ENCODE measurements at regions not wholly inside any gene's neighbourhood (a gene's known extent, or its start where the extent isn't known, plus 50 kb on each side); places are given as distances from the start of the nearest gene placed in this dataset.

GRCh38 chr5:13536933-13537332, 407.6 kb downstream of the DNAH5 start:
- H3K4me1 Mint-ChIP-seq = peaks cover 17% of the 10 kb centered on the region
- no peaks in the 10 kb centered on the region for H3K27me3 Mint-ChIP-seq (ENCODE audit: low read depth)
- POLR2A ChIA-PET = no interaction called here
- no peaks in the 10 kb centered on the region for H3K9me3 Mint-ChIP-seq
- H3K4me3 Mint-ChIP-seq = no peak overlapping the region
- no peaks in the 10 kb centered on the region for H3K36me3 Mint-ChIP-seq
- CTCF ChIA-PET = no interaction called here
- no peak for DNase-seq (ENCODE audit: low spot score)
- H3K27ac Mint-ChIP-seq = no peak overlapping the region
- no peak for ATAC-seq
- TF ChIP-seq ZNF416 (CRISPR knock-in tag; IDR thresholded peaks at IDR 0.05) = no peak
- TF ChIP-seq EMX1 (CRISPR knock-in tag; IDR thresholded peaks at IDR 0.05) = no peak
- TF ChIP-seq NFYB (CRISPR knock-in tag; conservative IDR thresholded peaks at IDR 0.05; ENCODE audit: low read depth) = no peak
- TF ChIP-seq ZNF121 (CRISPR knock-in tag; IDR thresholded peaks at IDR 0.05) = no peak
- TF ChIP-seq RORB (CRISPR knock-in tag; IDR thresholded peaks at IDR 0.05) = no peak
- TF ChIP-seq TEAD1 (CRISPR knock-in tag; IDR thresholded peaks at IDR 0.05) = no peak
- no peak for TF ChIP-seq E2F5 (CRISPR knock-in tag; IDR thresholded peaks at IDR 0.05)
- TF ChIP-seq, protein P1, sequence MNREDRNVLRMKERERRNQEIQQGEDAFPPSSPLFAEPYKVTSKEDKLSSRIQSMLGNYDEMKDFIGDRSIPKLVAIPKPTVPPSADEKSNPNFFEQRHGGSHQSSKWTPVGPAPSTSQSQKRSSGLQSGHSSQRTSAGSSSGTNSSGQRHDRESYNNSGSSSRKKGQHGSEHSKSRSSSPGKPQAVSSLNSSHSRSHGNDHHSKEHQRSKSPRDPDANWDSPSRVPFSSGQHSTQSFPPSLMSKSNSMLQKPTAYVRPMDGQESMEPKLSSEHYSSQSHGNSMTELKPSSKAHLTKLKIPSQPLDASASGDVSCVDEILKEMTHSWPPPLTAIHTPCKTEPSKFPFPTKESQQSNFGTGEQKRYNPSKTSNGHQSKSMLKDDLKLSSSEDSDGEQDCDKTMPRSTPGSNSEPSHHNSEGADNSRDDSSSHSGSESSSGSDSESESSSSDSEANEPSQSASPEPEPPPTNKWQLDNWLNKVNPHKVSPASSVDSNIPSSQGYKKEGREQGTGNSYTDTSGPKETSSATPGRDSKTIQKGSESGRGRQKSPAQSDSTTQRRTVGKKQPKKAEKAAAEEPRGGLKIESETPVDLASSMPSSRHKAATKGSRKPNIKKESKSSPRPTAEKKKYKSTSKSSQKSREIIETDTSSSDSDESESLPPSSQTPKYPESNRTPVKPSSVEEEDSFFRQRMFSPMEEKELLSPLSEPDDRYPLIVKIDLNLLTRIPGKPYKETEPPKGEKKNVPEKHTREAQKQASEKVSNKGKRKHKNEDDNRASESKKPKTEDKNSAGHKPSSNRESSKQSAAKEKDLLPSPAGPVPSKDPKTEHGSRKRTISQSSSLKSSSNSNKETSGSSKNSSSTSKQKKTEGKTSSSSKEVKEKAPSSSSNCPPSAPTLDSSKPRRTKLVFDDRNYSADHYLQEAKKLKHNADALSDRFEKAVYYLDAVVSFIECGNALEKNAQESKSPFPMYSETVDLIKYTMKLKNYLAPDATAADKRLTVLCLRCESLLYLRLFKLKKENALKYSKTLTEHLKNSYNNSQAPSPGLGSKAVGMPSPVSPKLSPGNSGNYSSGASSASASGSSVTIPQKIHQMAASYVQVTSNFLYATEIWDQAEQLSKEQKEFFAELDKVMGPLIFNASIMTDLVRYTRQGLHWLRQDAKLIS (CRISPR knock-in tag; IDR thresholded peaks at IDR 0.05; ENCODE audit: borderline replicate concordance) = no peak
- TF ChIP-seq SMAD4 (CRISPR knock-in tag; IDR thresholded peaks at IDR 0.05) = no peak
- TF ChIP-seq ZNF263 (CRISPR knock-in tag; IDR thresholded peaks at IDR 0.05; ENCODE audit: low read depth) = no peak
- no peak for TF ChIP-seq STAT6 (CRISPR knock-in tag; conservative IDR thresholded peaks at IDR 0.05; ENCODE audit: low read depth)
- TF ChIP-seq ZNF423 (CRISPR knock-in tag; IDR thresholded peaks at IDR 0.05) = no peak
- no peak for TF ChIP-seq IRF2 (CRISPR knock-in tag; IDR thresholded peaks at IDR 0.05; ENCODE audit: borderline replicate concordance, low read depth)

GRCh38 chr5:13533833-13534232, 410.7 kb downstream of the DNAH5 start:
- Mint-ChIP-seq H3K9me3 (no peaks in the 10 kb centered on the region), H3K36me3 (no peaks in the 10 kb centered on the region), H3K4me1 (peaks cover 3% of the 10 kb centered on the region; the same call in 1 of the 2 replicates), H3K4me3 (no peak overlapping the region), H3K27ac (no peak overlapping the region), H3K27me3 (ENCODE audit: low read depth) (no peaks in the 10 kb centered on the region)
- ChIA-PET CTCF (no interaction called here), POLR2A (no interaction called here)
- DNase-seq (ENCODE audit: low spot score) (no peak), ATAC-seq (no peak)
- TF ChIP-seq ZNF138 (CRISPR knock-in tag; conservative IDR thresholded peaks at IDR 0.05) = no peak
- no peak for TF ChIP-seq TEAD1 (CRISPR knock-in tag; IDR thresholded peaks at IDR 0.05)
- no peak for TF ChIP-seq HMGA2 (CRISPR knock-in tag; IDR thresholded peaks at IDR 0.05)
- TF ChIP-seq TCF7 (CRISPR knock-in tag; IDR thresholded peaks at IDR 0.05; ENCODE audit: low read depth) = no peak
- no peak for TF ChIP-seq ZNF416 (CRISPR knock-in tag; IDR thresholded peaks at IDR 0.05)
- no peak for TF ChIP-seq GTF2I (CRISPR knock-in tag; conservative IDR thresholded peaks at IDR 0.05)
- no peak for TF ChIP-seq ZNF121 (CRISPR knock-in tag; IDR thresholded peaks at IDR 0.05)
- TF ChIP-seq, protein P2, sequence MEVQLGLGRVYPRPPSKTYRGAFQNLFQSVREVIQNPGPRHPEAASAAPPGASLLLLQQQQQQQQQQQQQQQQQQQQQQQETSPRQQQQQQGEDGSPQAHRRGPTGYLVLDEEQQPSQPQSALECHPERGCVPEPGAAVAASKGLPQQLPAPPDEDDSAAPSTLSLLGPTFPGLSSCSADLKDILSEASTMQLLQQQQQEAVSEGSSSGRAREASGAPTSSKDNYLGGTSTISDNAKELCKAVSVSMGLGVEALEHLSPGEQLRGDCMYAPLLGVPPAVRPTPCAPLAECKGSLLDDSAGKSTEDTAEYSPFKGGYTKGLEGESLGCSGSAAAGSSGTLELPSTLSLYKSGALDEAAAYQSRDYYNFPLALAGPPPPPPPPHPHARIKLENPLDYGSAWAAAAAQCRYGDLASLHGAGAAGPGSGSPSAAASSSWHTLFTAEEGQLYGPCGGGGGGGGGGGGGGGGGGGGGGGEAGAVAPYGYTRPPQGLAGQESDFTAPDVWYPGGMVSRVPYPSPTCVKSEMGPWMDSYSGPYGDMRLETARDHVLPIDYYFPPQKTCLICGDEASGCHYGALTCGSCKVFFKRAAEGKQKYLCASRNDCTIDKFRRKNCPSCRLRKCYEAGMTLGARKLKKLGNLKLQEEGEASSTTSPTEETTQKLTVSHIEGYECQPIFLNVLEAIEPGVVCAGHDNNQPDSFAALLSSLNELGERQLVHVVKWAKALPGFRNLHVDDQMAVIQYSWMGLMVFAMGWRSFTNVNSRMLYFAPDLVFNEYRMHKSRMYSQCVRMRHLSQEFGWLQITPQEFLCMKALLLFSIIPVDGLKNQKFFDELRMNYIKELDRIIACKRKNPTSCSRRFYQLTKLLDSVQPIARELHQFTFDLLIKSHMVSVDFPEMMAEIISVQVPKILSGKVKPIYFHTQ (CRISPR knock-in tag; IDR thresholded peaks at IDR 0.05) = no peak
- no peak for TF ChIP-seq OVOL2 (CRISPR knock-in tag; IDR thresholded peaks at IDR 0.05; ENCODE audit: borderline replicate concordance)
- TF ChIP-seq, protein P3, sequence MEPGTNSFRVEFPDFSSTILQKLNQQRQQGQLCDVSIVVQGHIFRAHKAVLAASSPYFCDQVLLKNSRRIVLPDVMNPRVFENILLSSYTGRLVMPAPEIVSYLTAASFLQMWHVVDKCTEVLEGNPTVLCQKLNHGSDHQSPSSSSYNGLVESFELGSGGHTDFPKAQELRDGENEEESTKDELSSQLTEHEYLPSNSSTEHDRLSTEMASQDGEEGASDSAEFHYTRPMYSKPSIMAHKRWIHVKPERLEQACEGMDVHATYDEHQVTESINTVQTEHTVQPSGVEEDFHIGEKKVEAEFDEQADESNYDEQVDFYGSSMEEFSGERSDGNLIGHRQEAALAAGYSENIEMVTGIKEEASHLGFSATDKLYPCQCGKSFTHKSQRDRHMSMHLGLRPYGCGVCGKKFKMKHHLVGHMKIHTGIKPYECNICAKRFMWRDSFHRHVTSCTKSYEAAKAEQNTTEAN (CRISPR knock-in tag; IDR thresholded peaks at IDR 0.05) = no peak
- TF ChIP-seq ZNF396 (CRISPR knock-in tag; IDR thresholded peaks at IDR 0.05; ENCODE audit: borderline replicate concordance) = no peak
- TF ChIP-seq NR3C1 (CRISPR knock-in tag; conservative IDR thresholded peaks at IDR 0.05; ENCODE audit: low read depth) = no peak
- TF ChIP-seq, protein P4, sequence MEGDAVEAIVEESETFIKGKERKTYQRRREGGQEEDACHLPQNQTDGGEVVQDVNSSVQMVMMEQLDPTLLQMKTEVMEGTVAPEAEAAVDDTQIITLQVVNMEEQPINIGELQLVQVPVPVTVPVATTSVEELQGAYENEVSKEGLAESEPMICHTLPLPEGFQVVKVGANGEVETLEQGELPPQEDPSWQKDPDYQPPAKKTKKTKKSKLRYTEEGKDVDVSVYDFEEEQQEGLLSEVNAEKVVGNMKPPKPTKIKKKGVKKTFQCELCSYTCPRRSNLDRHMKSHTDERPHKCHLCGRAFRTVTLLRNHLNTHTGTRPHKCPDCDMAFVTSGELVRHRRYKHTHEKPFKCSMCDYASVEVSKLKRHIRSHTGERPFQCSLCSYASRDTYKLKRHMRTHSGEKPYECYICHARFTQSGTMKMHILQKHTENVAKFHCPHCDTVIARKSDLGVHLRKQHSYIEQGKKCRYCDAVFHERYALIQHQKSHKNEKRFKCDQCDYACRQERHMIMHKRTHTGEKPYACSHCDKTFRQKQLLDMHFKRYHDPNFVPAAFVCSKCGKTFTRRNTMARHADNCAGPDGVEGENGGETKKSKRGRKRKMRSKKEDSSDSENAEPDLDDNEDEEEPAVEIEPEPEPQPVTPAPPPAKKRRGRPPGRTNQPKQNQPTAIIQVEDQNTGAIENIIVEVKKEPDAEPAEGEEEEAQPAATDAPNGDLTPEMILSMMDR (IDR thresholded peaks at IDR 0.05) = no peak
- no peak for TF ChIP-seq CREB1 (CRISPR knock-in tag; IDR thresholded peaks at IDR 0.05)

Data from WTC11 (cell line).